Endothelial cell of umbilical vein (primary cell): ENCODE measurements at regions not wholly inside any gene's neighbourhood (a gene's known extent, or its start where the extent isn't known, plus 50 kb on each side); places are given as distances from the start of the nearest gene placed in this dataset.

Experiments
- EZH2 ChIP-seq: IDR thresholded peaks from 2 replicates; pipeline ENCODE4 v1.6.1; 2012; ENCODE audit warnings: borderline replicate concordance, low read depth, mild to moderate bottlenecking, moderate library complexity, low read length, inconsistent platforms; ENCODE audit not compliant: severe bottlenecking
- FOS ChIP-seq: IDR thresholded peaks from 2 replicates; pipeline ENCODE4 v1.6.1; 2011; ENCODE audit warnings: mild to moderate bottlenecking, low read length, moderate library complexity, borderline replicate concordance; ENCODE audit not compliant: insufficient read depth
- GATA2 ChIP-seq: IDR thresholded peaks from 2 replicates; pipeline ENCODE4 v1.7.0; 2011; ENCODE audit warnings: low read depth, mild to moderate bottlenecking, moderate library complexity, mixed read lengths, low read length; ENCODE audit not compliant: insufficient read length, insufficient read depth
- MAX ChIP-seq: IDR thresholded peaks from 2 replicates; pipeline ENCODE4 v1.6.1; 2011; ENCODE audit not compliant: insufficient read depth, insufficient read length
- MYC ChIP-seq: IDR thresholded peaks from one replicate; pipeline ENCODE4 v1.6.1; 2011; ENCODE audit warnings: mild to moderate bottlenecking, low read depth, low read length
- POLR2A ChIP-seq: IDR thresholded peaks from 2 replicates; pipeline ENCODE4 v1.6.1; 2012; ENCODE audit warnings: low read depth, mild to moderate bottlenecking, control low read depth, low read length
- POLR2AphosphoS5 ChIP-seq: IDR thresholded peaks from 2 replicates; pipeline ENCODE4 v1.6.1; 2012; ENCODE audit warnings: low read depth, mild to moderate bottlenecking, control low read depth, low read length, moderate library complexity; ENCODE audit not compliant: insufficient read depth
- TF ChIP-seq, protein P1 (sequence below), 2 donors: IDR thresholded peaks; 1 replicate in 1 of 2; 2 replicates in 1 of 2; pipeline ENCODE4 v1.5.1; 2011; ENCODE audit warnings: low read length in 2 of 2, mild to moderate bottlenecking in 2 of 2, moderate library complexity in 2 of 2, control low read depth in 1 of 2, inconsistent platforms in 1 of 2, low read depth in 1 of 2; ENCODE audit not compliant: insufficient read depth in 1 of 2; ENCODE audit errors: extremely low read depth in 1 of 2

DNA sequence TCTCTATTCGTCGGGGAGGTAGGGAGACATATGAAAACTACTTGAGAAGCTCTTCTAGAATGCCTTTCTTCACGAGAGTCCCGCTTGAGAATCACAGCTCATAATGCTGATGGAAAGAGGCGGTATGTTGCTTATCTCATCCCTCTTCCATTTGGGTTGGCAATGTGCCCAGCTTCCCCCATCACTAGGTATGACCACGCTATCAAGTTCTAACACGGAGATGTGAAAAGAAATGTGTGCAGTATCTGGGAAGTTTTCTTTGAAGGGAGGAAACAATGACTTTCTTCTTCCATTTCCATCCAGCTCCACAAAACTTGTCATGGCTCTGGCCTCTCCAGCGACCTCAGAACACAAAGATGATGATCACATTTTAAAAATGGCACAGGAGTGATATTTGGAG, 742.4 kb downstream of the DCDC2C start:
- TF ChIP-seq, protein P1, sequence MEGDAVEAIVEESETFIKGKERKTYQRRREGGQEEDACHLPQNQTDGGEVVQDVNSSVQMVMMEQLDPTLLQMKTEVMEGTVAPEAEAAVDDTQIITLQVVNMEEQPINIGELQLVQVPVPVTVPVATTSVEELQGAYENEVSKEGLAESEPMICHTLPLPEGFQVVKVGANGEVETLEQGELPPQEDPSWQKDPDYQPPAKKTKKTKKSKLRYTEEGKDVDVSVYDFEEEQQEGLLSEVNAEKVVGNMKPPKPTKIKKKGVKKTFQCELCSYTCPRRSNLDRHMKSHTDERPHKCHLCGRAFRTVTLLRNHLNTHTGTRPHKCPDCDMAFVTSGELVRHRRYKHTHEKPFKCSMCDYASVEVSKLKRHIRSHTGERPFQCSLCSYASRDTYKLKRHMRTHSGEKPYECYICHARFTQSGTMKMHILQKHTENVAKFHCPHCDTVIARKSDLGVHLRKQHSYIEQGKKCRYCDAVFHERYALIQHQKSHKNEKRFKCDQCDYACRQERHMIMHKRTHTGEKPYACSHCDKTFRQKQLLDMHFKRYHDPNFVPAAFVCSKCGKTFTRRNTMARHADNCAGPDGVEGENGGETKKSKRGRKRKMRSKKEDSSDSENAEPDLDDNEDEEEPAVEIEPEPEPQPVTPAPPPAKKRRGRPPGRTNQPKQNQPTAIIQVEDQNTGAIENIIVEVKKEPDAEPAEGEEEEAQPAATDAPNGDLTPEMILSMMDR (IDR thresholded peaks at IDR 0.05; ENCODE audit: extremely low read depth in 1 of 2, insufficient read depth in 1 of 2, low read depth in 1 of 2, low read length in 2 of 2), result no peak
- TF ChIP-seq POLR2AphosphoS5 (no peak), EZH2 (no peak), POLR2A (no peak), MAX (no peak), GATA2 (no peak), MYC (no peak), FOS (no peak)
